Loucy (cell line): ENCODE measurements at regions not wholly inside any gene's neighbourhood (a gene's known extent, or its start where the extent isn't known, plus 50 kb on each side); places are given as distances from the start of the nearest gene placed in this dataset.

Source experiments
- H2AFZ ChIP-seq: fragments of 200-600 bp; sonication (generic); 2 replicates; pipeline ENCODE4 v1.6.0; 2016; ENCODE audit warnings: antibody characterized with exemption, mild to moderate bottlenecking, low read length, moderate library complexity
- H3F3A ChIP-seq: fragments of 200-600 bp; 2 replicates; pipeline ENCODE4 v1.6.0; 2016; ENCODE audit warnings: antibody characterized with exemption, low read depth, mild to moderate bottlenecking
- H3K27me3 ChIP-seq: fragments of 200-600 bp; sonication (generic); 2 replicates; pipeline ENCODE4 v1.6.1; 2014; ENCODE audit warnings: low read length, mild to moderate bottlenecking; ENCODE audit not compliant: insufficient read depth, poor library complexity, severe bottlenecking
- H3K36me3 ChIP-seq: fragments of 200-600 bp; sonication (generic); 2 replicates; pipeline ENCODE4 v1.6.1; 2016; ENCODE audit warnings: low read length; ENCODE audit not compliant: insufficient read depth
- H3K4me1 ChIP-seq: fragments of 200-600 bp; sonication (generic); 2 replicates; pipeline ENCODE4 v1.5.1; 2014; ENCODE audit warnings: low read length, mild to moderate bottlenecking; ENCODE audit not compliant: insufficient read depth, poor library complexity, severe bottlenecking
- H3K4me2 ChIP-seq: fragments of 200-600 bp; sonication (generic); 2 replicates; pipeline ENCODE4 v1.6.0; 2014; ENCODE audit warnings: antibody characterized with exemption, low read length, low read depth, mild to moderate bottlenecking; ENCODE audit not compliant: poor library complexity, severe bottlenecking
- H3K4me3 ChIP-seq: fragments of 200-600 bp; sonication (generic); 2 replicates; pipeline ENCODE4 v1.5.1; 2014; ENCODE audit warnings: low read length, mild to moderate bottlenecking, mixed read lengths; ENCODE audit not compliant: poor library complexity, severe bottlenecking
- H3K79me2 ChIP-seq: fragments of 200-600 bp; sonication (generic); 2 replicates; pipeline ENCODE4 v1.6.1; 2014; ENCODE audit warnings: low read length; ENCODE audit not compliant: insufficient read depth
- H3K9ac ChIP-seq: fragments of 200-600 bp; sonication (generic); 2 replicates; pipeline ENCODE4 v1.6.0; 2014; ENCODE audit warnings: mild to moderate bottlenecking, low read depth, low read length, moderate library complexity; ENCODE audit not compliant: poor library complexity, severe bottlenecking
- H3K9me2 ChIP-seq: fragments of 200-600 bp; sonication (generic); replicated peaks from 2 replicates; pipeline ENCODE4 v1.6.1; 2016; ENCODE audit warnings: low read depth, low read length, mixed read lengths
- H3K9me3 ChIP-seq: fragments of 200-600 bp; sonication (generic); 2 replicates; pipeline ENCODE4 v1.6.1; 2014; ENCODE audit warnings: mild to moderate bottlenecking, antibody characterized with exemption, low read length, low read depth; ENCODE audit not compliant: insufficient read depth
- H4K20me1 ChIP-seq: fragments of 200-600 bp; sonication (generic); 2 replicates; pipeline ENCODE4 v1.6.0; 2014; ENCODE audit warnings: antibody characterized with exemption, low read length, mild to moderate bottlenecking; ENCODE audit not compliant: insufficient read depth, poor library complexity, severe bottlenecking
- EZH2phosphoT487 ChIP-seq: fragments of 200-600 bp; IDR thresholded peaks from 2 replicates; pipeline ENCODE4 v1.6.1; 2018; ENCODE audit warnings: antibody characterized with exemption, mild to moderate bottlenecking, moderate library complexity, borderline replicate concordance
- TF ChIP-seq, protein P1 (sequence below): fragments of 200-600 bp; sonication (generic); conservative IDR thresholded peaks from 2 replicates; pipeline ENCODE4 v1.5.1; 2014; ENCODE audit warnings: mild to moderate bottlenecking, antibody characterized with exemption, low read length

DNA sequence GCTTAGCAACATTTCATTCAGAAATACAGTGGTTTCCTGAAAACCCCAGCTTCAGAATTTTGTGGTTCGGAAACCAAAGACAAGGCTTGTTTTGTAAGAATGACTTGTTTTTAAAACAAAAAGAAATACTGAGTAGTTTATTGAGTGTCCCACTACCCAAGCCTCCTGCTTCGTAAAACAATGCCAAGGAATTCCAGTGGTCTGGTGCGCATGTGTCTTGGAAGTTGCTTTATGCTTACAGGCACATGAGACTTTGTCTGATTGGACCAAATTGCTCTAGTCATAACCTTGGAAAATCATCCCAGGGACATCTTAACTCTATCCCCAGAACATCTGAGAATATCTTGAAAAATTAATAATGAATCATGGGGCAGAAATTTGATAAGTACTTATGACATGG is 77.1 kb upstream of the FST start:
- no peaks in the 10 kb centered on the region for H4K20me1 ChIP-seq
- no peaks in the 10 kb centered on the region for H3K27me3 ChIP-seq
- H3K4me1 ChIP-seq, result no peaks in the 10 kb centered on the region
- no peaks in the 10 kb centered on the region for H3K9me3 ChIP-seq
- TF ChIP-seq EZH2phosphoT487, result no peak
- TF ChIP-seq, protein P1, sequence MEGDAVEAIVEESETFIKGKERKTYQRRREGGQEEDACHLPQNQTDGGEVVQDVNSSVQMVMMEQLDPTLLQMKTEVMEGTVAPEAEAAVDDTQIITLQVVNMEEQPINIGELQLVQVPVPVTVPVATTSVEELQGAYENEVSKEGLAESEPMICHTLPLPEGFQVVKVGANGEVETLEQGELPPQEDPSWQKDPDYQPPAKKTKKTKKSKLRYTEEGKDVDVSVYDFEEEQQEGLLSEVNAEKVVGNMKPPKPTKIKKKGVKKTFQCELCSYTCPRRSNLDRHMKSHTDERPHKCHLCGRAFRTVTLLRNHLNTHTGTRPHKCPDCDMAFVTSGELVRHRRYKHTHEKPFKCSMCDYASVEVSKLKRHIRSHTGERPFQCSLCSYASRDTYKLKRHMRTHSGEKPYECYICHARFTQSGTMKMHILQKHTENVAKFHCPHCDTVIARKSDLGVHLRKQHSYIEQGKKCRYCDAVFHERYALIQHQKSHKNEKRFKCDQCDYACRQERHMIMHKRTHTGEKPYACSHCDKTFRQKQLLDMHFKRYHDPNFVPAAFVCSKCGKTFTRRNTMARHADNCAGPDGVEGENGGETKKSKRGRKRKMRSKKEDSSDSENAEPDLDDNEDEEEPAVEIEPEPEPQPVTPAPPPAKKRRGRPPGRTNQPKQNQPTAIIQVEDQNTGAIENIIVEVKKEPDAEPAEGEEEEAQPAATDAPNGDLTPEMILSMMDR, result no peak
- H3F3A ChIP-seq, result no peaks in the 10 kb centered on the region
- H3K4me2 ChIP-seq, result no peak overlapping the region
- no peaks in the 10 kb centered on the region for H3K9me2 ChIP-seq
- no peak overlapping the region for H3K4me3 ChIP-seq
- no peaks in the 10 kb centered on the region for H3K36me3 ChIP-seq
- no peaks in the 10 kb centered on the region for H3K79me2 ChIP-seq
- H2AFZ ChIP-seq, result no peak overlapping the region
- no peak overlapping the region for H3K9ac ChIP-seq

DNA sequence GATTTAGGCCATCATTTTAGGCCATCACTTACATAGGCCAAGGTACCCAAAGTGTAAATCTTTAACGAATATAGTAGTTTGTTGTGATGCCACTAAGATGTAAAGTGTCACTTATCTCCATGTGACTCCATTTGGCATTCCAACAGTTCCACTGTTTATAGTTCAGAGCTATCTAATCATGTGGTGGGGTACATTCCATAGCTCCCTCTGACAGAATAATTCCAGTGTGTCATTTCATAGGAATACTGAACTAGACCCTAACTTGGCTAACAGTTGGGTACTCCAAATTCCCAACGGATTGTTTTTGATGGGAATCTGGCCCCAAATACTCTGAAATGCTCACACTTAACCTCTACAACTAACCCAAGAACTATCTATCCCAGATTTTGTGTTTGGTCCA is 76.7 kb upstream of the FST start:
- H3K36me3 ChIP-seq, result no peaks in the 10 kb centered on the region
- H2AFZ ChIP-seq, result no peak overlapping the region
- H3K4me3 ChIP-seq, result no peak overlapping the region
- no peak overlapping the region for H3K9ac ChIP-seq
- H3K79me2 ChIP-seq, result no peaks in the 10 kb centered on the region
- H3K9me3 ChIP-seq, result no peaks in the 10 kb centered on the region
- no peak overlapping the region for H3K4me2 ChIP-seq
- H4K20me1 ChIP-seq, result no peaks in the 10 kb centered on the region
- H3K27me3 ChIP-seq, result no peaks in the 10 kb centered on the region
- no peak for TF ChIP-seq EZH2phosphoT487
- TF ChIP-seq, protein P1, result no peak
- no peaks in the 10 kb centered on the region for H3K4me1 ChIP-seq
- no peaks in the 10 kb centered on the region for H3F3A ChIP-seq
- H3K9me2 ChIP-seq, result no peaks in the 10 kb centered on the region

DNA sequence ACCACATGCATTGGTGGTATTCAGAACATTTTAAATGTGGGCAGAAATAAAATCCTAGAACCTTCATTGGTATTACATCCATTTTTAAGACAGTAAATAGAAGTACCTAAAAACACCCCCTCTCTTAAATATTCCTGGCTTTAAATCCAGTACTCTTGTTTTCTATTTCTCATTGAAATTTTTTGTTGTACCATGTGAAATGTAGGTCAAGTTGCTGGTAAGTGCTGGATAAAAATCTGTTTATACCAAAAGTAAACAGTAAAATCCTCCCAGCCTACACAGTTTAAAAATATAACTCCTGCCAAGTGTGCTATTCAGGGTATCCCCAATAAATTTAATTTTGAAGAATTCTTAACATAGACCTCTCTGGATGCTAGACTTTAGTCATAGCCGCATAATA is 75.0 kb upstream of the FST start:
- no peak for TF ChIP-seq EZH2phosphoT487
- TF ChIP-seq, protein P1, result no peak
- no peak overlapping the region for H3K4me2 ChIP-seq
- no peak overlapping the region for H3K4me3 ChIP-seq
- H3F3A ChIP-seq, result no peaks in the 10 kb centered on the region
- H3K9me2 ChIP-seq, result no peaks in the 10 kb centered on the region
- no peak overlapping the region for H3K9ac ChIP-seq
- no peak overlapping the region for H2AFZ ChIP-seq
- no peaks in the 10 kb centered on the region for H4K20me1 ChIP-seq
- H3K9me3 ChIP-seq, result no peaks in the 10 kb centered on the region
- no peaks in the 10 kb centered on the region for H3K4me1 ChIP-seq
- no peaks in the 10 kb centered on the region for H3K27me3 ChIP-seq
- H3K79me2 ChIP-seq, result no peaks in the 10 kb centered on the region
- no peaks in the 10 kb centered on the region for H3K36me3 ChIP-seq
